CD14-positive monocyte (primary cell): ENCODE measurements at regions not wholly inside any gene's neighbourhood (a gene's known extent, or its start where the extent isn't known, plus 50 kb on each side); places are given as distances from the start of the nearest gene placed in this dataset.

ENCODE experiments used
- DNase-seq, 3 donors: peaks; one replicate each; pipeline ENCODE4 v3.0.0-alpha.2; 2011 to 2022
- H2AFZ ChIP-seq: 2 replicates; pipeline ENCODE4 v1.6.0; 2012; ENCODE audit warnings: mild to moderate bottlenecking, low read depth, low read length, inconsistent platforms; ENCODE audit not compliant: insufficient read depth, poor library complexity, severe bottlenecking
- H3K27ac ChIP-seq, 2 donors: 1 replicate in 1 of 2; 2 replicates in 1 of 2; pipeline ENCODE4 v1.5.1; 2012 to 2013; ENCODE audit warnings: low read length in 2 of 2, control low read depth in 1 of 2, inconsistent platforms in 1 of 2, low read depth in 1 of 2, mild to moderate bottlenecking in 1 of 2
- H3K27me3 ChIP-seq, 2 donors: one replicate each; pipeline versions ENCODE4 v1.6.0 to v1.6.1; 2011 to 2013; ENCODE audit warnings: low read length in 2 of 2; ENCODE audit not compliant: control insufficient read depth in 2 of 2, insufficient read depth in 2 of 2
- H3K36me3 ChIP-seq, 2 donors: replicated peaks in 1 of 2; 1 replicate in 1 of 2; 2 replicates in 1 of 2; pipeline versions ENCODE4 v1.5.1 to v1.6.1; 2012 to 2013; ENCODE audit warnings: low read length in 2 of 2, control low read depth in 1 of 2, inconsistent platforms in 1 of 2, mild to moderate bottlenecking in 1 of 2; ENCODE audit not compliant: insufficient read depth in 2 of 2, control insufficient read depth in 1 of 2
- H3K4me1 ChIP-seq, 2 donors: 1 replicate in 1 of 2; 2 replicates in 1 of 2; pipeline versions ENCODE4 v1.5.1 to v1.6.1; 2012 to 2013; ENCODE audit warnings: low read length in 2 of 2, control low read depth in 1 of 2, inconsistent platforms in 1 of 2, mild to moderate bottlenecking in 1 of 2, moderate library complexity in 1 of 2; ENCODE audit not compliant: insufficient read depth in 2 of 2, control insufficient read depth in 1 of 2
- H3K4me2 ChIP-seq: replicated peaks from 2 replicates; pipeline ENCODE3; 2012; ENCODE audit warnings: low read length, moderate library complexity, mild to moderate bottlenecking; ENCODE audit not compliant: poor library complexity, severe bottlenecking; ENCODE audit errors: extremely low read depth
- H3K4me3 ChIP-seq, 3 experiments: fragments of 200-600 bp in 1 of 3; sonication (generic) in 1 of 3; replicated peaks in 1 of 3; 1 replicate in 2 of 3; 2 replicates in 1 of 3; pipeline ENCODE4 v1.5.1; 2011 to 2013; ENCODE audit warnings: low read length in 3 of 3, mild to moderate bottlenecking in 3 of 3, control low read depth in 2 of 3, low read depth in 2 of 3, inconsistent platforms in 1 of 3, moderate library complexity in 1 of 3
- H3K79me2 ChIP-seq: 2 replicates; pipeline ENCODE4 v1.6.0; 2012; ENCODE audit warnings: mild to moderate bottlenecking, control low read depth, inconsistent platforms, low read length, moderate library complexity; ENCODE audit not compliant: insufficient read depth
- H3K9ac ChIP-seq: 2 replicates; pipeline ENCODE4 v1.6.0; 2017; ENCODE audit warnings: low read length, mild to moderate bottlenecking; ENCODE audit not compliant: insufficient read depth, poor library complexity, severe bottlenecking
- H3K9me3 ChIP-seq, 2 donors: replicated peaks in 1 of 2; 1 replicate in 1 of 2; 2 replicates in 1 of 2; pipeline versions ENCODE4 v1.5.1 to v1.6.1; 2012 to 2013; ENCODE audit warnings: low read length in 2 of 2, control low read depth in 1 of 2; ENCODE audit not compliant: control insufficient read depth in 1 of 2, insufficient read depth in 1 of 2
- H4K20me1 ChIP-seq: 2 replicates; pipeline ENCODE4 v1.6.0; 2012; ENCODE audit warnings: mild to moderate bottlenecking, low read length, control low read depth, moderate library complexity; ENCODE audit not compliant: insufficient read depth
- H3K27ac Mint-ChIP-seq, 7 donors: one replicate each; pipeline ENCODE4 v1.8.0; 2020; ENCODE audit warnings: mild to moderate bottlenecking in 7 of 7, mixed read lengths in 7 of 7, moderate library complexity in 6 of 7, inconsistent platforms in 2 of 7
- H3K27me3 Mint-ChIP-seq, 3 donors: one replicate each; pipeline ENCODE4 v1.8.0; 2021 to 2022; ENCODE audit warnings: low read depth in 3 of 3, mild to moderate bottlenecking in 3 of 3, mixed read lengths in 3 of 3, moderate library complexity in 3 of 3, inconsistent platforms in 1 of 3
- H3K36me3 Mint-ChIP-seq, 2 donors: one replicate each; pipeline ENCODE4 v1.8.0; 2020; ENCODE audit warnings: mixed read lengths in 2 of 2, inconsistent platforms in 1 of 2, mild to moderate bottlenecking in 1 of 2
- H3K4me1 Mint-ChIP-seq: one replicate; pipeline ENCODE4 v1.8.0; 2020; ENCODE audit warnings: mild to moderate bottlenecking, mixed read lengths
- H3K4me3 Mint-ChIP-seq, 2 donors: one replicate each; pipeline ENCODE4 v1.8.0; 2020; ENCODE audit warnings: mild to moderate bottlenecking in 2 of 2, mixed read lengths in 2 of 2, moderate library complexity in 1 of 2
- H3K9me3 Mint-ChIP-seq, 7 donors: one replicate each; pipeline ENCODE4 v1.8.0; 2020 to 2022; ENCODE audit warnings: mixed read lengths in 7 of 7, mild to moderate bottlenecking in 6 of 7, moderate library complexity in 6 of 7, inconsistent platforms in 2 of 7
- CTCF ChIP-seq: fragments of 200-600 bp; IDR thresholded peaks from one replicate; pipeline ENCODE4 v1.8.0; 2022; ENCODE audit warnings: antibody characterized with exemption, mild to moderate bottlenecking
- WGBS: methylation state at CpG from one replicate; pipeline ENCODE4 v1.1.5; 2013; ENCODE audit warnings: missing lambda C conversion rate; ENCODE audit not compliant: insufficient coverage; 5-methylcytosine and 5-hydroxymethylcytosine counted together
- intact Hi-C, 2 donors: fragments of 100-400 bp; cut with micrococcal nuclease; formaldehyde crosslinking; loops; one replicate each; pipeline versions ENCODE4 v1.15.0 to v1.15.1; 2023

- no peaks in the 10 kb centered on the region for H3K4me1 ChIP-seq
- no peak overlapping the region for H3K27ac ChIP-seq
- H3K9me3 ChIP-seq = no peaks in the 10 kb centered on the region
- Mint-ChIP-seq H3K9me3 (peaks cover 0 to 4% (median 0%) of the 10 kb centered on the region in 7 donors), H3K4me3 (no peak overlapping the region), H3K4me1 (no peaks in the 10 kb centered on the region), H3K27me3 (peaks cover 4 to 7% (median 5%) of the 10 kb centered on the region in 3 donors), H3K27ac (no peak overlapping the region), H3K36me3 (no peaks in the 10 kb centered on the region)
- intact Hi-C loops = no loop called here
- no peaks in the 10 kb centered on the region for H4K20me1 ChIP-seq
- no peak for DNase-seq
- TF ChIP-seq CTCF = no peak
- no peaks in the 10 kb centered on the region for H3K79me2 ChIP-seq
- H2AFZ ChIP-seq = no peak overlapping the region
- no peaks in the 10 kb centered on the region for H3K36me3 ChIP-seq
- no peaks in the 10 kb centered on the region for H3K27me3 ChIP-seq
- no peak overlapping the region for H3K4me2 ChIP-seq
- no peak overlapping the region for H3K4me3 ChIP-seq
- no peak overlapping the region for H3K9ac ChIP-seq
These were observed 82.6 kb upstream of the SMAD3 start for GRCh38 chr15:66982816-66983215.

- no peak overlapping the region for H3K9ac ChIP-seq
- WGBS = 98% methylated on average over 6 of the region's 8 CpGs
- H3K27me3 ChIP-seq = no peaks in the 10 kb centered on the region
- no peaks in the 10 kb centered on the region for H3K4me1 ChIP-seq
- Mint-ChIP-seq H3K4me1 (no peaks in the 10 kb centered on the region), H3K27me3 (peaks cover 3 to 5% (median 3%) of the 10 kb centered on the region in 3 donors), H3K9me3 (peaks cover 0 to 8% (median 2%) of the 10 kb centered on the region in 7 donors), H3K36me3 (no peaks in the 10 kb centered on the region), H3K4me3 (no peak overlapping the region), H3K27ac (no peak overlapping the region)
- H3K27ac ChIP-seq = no peak overlapping the region
- no peak overlapping the region for H2AFZ ChIP-seq
- H3K4me2 ChIP-seq = no peak overlapping the region
- no peak overlapping the region for H3K4me3 ChIP-seq
- H3K36me3 ChIP-seq = no peaks in the 10 kb centered on the region
- H3K9me3 ChIP-seq = no peaks in the 10 kb centered on the region
- intact Hi-C loops = no loop called here
- DNase-seq = no peak
- TF ChIP-seq CTCF = no peak
- H3K79me2 ChIP-seq = no peaks in the 10 kb centered on the region
- no peaks in the 10 kb centered on the region for H4K20me1 ChIP-seq
These were observed 79.7 kb upstream of the SMAD3 start for GRCh38 chr15:66985653-66986052.
